ENCODE measurements at regions not wholly inside any gene's neighbourhood (a gene's known extent, or its start where the extent isn't known, plus 50 kb on each side); places are given as distances from the start of the nearest gene placed in this dataset.
A peak's percentile ranks its signal among the peaks of the same experiment; 100 is the strongest.

DNA sequence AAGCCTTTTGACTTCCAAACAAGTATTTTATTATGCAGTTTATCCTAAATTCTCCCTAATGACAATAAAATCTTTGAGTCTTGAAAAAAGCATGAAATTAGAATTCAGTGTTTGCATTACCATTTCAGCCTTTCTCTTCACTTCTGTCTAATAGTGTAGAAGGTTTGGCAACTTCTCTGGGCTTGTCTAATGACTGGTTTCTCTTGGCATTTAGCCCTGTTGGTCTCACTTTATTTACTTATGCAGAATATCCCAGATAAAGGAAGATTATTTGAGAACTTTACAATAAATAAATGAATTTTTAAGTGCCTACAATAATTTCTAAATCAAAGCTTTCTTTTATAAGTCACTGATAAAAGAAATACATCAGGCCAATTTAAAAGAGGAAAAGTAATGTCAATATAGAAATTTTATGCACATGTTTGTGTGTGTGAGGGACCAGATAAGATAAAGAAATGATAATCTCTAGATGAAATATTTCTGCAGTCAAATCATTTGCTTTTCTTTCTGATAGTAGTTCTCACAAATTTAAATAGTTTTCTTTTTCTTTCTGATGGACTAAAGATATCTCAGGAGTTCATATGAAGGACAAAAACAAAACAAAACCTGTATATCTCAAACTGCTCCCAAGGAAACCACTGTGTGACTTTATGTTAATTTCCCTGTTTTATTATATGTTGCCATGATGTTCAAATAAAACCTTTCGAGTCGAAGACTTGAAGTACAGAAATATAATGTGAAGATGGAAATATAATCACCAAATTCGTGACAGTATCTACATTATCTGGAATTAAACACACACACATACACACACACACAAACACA, 533.1 kb upstream of the CBLB start:
- no peak overlapping the region for H3K27ac ChIP-seq (ENCODE audit: low read depth in 1 of 2, low read length in 1 of 2)
- peaks cover 0 to 14% (median 0%) of the 10 kb centered on the region in 5 donors for H3K4me1 ChIP-seq (ENCODE audit: control insufficient read depth in 5 of 5, insufficient read depth in 5 of 5, low read length in 5 of 5)
- no peaks in the 10 kb centered on the region for H3K9me3 ChIP-seq (ENCODE audit: control insufficient read depth in 4 of 4, insufficient read depth in 3 of 4, low read length in 3 of 4)
- no peak for ATAC-seq (ENCODE audit: insufficient read depth, low FRiP score)
- WGBS, 2 donors, result 77 to 88% methylated on average over 3 of the region's 3 CpGs
- H3K27me3 ChIP-seq (ENCODE audit: control insufficient read depth in 3 of 3, insufficient read depth in 3 of 3, low read length in 2 of 3), result no peaks in the 10 kb centered on the region
- H3K9ac ChIP-seq (ENCODE audit: insufficient read depth in 1 of 2, low read length in 2 of 2), result no peak overlapping the region
- TF ChIP-seq, protein P1, sequence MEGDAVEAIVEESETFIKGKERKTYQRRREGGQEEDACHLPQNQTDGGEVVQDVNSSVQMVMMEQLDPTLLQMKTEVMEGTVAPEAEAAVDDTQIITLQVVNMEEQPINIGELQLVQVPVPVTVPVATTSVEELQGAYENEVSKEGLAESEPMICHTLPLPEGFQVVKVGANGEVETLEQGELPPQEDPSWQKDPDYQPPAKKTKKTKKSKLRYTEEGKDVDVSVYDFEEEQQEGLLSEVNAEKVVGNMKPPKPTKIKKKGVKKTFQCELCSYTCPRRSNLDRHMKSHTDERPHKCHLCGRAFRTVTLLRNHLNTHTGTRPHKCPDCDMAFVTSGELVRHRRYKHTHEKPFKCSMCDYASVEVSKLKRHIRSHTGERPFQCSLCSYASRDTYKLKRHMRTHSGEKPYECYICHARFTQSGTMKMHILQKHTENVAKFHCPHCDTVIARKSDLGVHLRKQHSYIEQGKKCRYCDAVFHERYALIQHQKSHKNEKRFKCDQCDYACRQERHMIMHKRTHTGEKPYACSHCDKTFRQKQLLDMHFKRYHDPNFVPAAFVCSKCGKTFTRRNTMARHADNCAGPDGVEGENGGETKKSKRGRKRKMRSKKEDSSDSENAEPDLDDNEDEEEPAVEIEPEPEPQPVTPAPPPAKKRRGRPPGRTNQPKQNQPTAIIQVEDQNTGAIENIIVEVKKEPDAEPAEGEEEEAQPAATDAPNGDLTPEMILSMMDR (IDR thresholded peaks at IDR 0.05; ENCODE audit: control extremely low read depth, extremely low read depth), result no peak
- no peaks in the 10 kb centered on the region for H3K36me3 ChIP-seq (ENCODE audit: control insufficient read depth in 4 of 4, insufficient read depth in 4 of 4, low read length in 4 of 4)
- H3K4me3 ChIP-seq, result no peak overlapping the region
- peak in 2 of 3 donors; percentile 72 to 78 for DNase-seq

DNA sequence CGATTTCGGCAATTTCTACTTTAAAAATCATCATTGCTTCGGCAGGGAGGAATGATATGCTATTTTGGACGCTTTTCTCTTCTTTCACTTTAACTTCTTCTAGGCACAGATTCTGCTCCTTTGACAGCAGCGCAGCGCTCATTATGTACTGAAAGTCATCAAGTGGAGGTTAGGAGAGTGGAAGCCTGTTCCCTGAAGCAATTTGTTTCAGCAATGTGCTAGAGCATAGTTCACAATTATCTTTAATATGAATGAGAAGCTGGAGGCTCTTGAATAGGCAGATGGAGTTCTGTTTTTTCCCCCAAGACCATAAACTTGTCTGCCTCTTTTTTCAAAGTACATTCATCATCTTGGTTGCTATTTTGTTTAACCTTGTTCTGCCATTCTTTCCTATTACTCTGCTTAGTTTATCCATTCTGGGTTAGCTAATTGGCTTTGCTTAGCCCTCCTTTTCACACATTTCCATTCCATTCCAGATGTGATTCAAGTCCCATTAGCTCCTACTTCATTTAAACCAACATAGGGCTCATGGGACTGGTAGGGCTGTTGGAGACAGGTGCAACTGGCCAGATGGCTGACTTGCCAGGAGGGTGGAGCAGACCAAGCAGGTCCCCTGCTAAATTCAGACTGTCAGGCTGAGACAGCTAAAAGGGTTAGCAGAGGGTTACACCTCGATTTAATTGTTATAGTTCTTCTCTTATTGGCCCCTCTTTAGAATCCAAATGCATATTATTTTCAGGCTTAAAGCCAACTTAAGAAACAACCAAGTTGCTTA, 534.7 kb upstream of the CBLB start:
- WGBS, 2 donors, result 87 to 89% methylated on average over 7 of the region's 7 CpGs
- peak in 2 of 3 donors; percentile 11 to 15 for DNase-seq
- no peak for ATAC-seq (ENCODE audit: insufficient read depth, low FRiP score)
- Histone ChIP-seq H3K27ac (ENCODE audit: low read depth in 1 of 2, low read length in 1 of 2) (no peak overlapping the region), H3K9ac (ENCODE audit: insufficient read depth in 1 of 2, low read length in 2 of 2) (no peak overlapping the region), H3K9me3 (ENCODE audit: control insufficient read depth in 4 of 4, insufficient read depth in 3 of 4, low read length in 3 of 4) (no peaks in the 10 kb centered on the region), H3K27me3 (ENCODE audit: control insufficient read depth in 3 of 3, insufficient read depth in 3 of 3, low read length in 2 of 3) (no peaks in the 10 kb centered on the region), H3K4me3 (no peak overlapping the region), H3K4me1 (ENCODE audit: control insufficient read depth in 5 of 5, insufficient read depth in 5 of 5, low read length in 5 of 5) (peaks cover 0 to 18% (median 0%) of the 10 kb centered on the region in 5 donors), H3K36me3 (ENCODE audit: control insufficient read depth in 4 of 4, insufficient read depth in 4 of 4, low read length in 4 of 4) (no peaks in the 10 kb centered on the region)
- TF ChIP-seq, protein P1 (IDR thresholded peaks at IDR 0.05; ENCODE audit: control extremely low read depth, extremely low read depth), result no peak

GRCh38 chr3:106413683-106414082, 544.9 kb upstream of the CBLB start:
- no peak for DNase-seq
- Histone ChIP-seq H3K27ac (ENCODE audit: low read depth in 1 of 2, low read length in 1 of 2) (no peak overlapping the region), H3K9ac (ENCODE audit: insufficient read depth in 1 of 2, low read length in 2 of 2) (no peak overlapping the region), H3K4me1 (ENCODE audit: control insufficient read depth in 5 of 5, insufficient read depth in 5 of 5, low read length in 5 of 5) (no peaks in the 10 kb centered on the region), H3K27me3 (ENCODE audit: control insufficient read depth in 3 of 3, insufficient read depth in 3 of 3, low read length in 2 of 3) (no peaks in the 10 kb centered on the region), H3K36me3 (ENCODE audit: control insufficient read depth in 4 of 4, insufficient read depth in 4 of 4, low read length in 4 of 4) (no peaks in the 10 kb centered on the region), H3K4me3 (no peak overlapping the region), H3K9me3 (ENCODE audit: control insufficient read depth in 4 of 4, insufficient read depth in 3 of 4, low read length in 3 of 4) (no peaks in the 10 kb centered on the region)
- 93 to 97% methylated on average over 2 of the region's 2 CpGs for WGBS, 2 donors
- TF ChIP-seq, protein P1 (IDR thresholded peaks at IDR 0.05; ENCODE audit: control extremely low read depth, extremely low read depth), result no peak
- no peak for ATAC-seq (ENCODE audit: insufficient read depth, low FRiP score)
